HFFc6 (cell line): ENCODE measurements at regions not wholly inside any gene's neighbourhood (a gene's known extent, or its start where the extent isn't known, plus 50 kb on each side); places are given as distances from the start of the nearest gene placed in this dataset.

Source experiments
- DNase-seq: peaks from one replicate; pipeline ENCODE4 v3.0.0-alpha.2; 2018
- H3K27ac Mint-ChIP-seq: 2 replicates; pipeline ENCODE4 v1.8.0; 2020; ENCODE audit warnings: mild to moderate bottlenecking, mixed read lengths
- H3K27me3 Mint-ChIP-seq: 2 replicates; pipeline ENCODE4 v1.8.0; 2021; ENCODE audit warnings: mild to moderate bottlenecking, moderate library complexity, mixed read lengths; ENCODE audit not compliant: insufficient read depth
- H3K36me3 Mint-ChIP-seq: 2 replicates; pipeline ENCODE4 v1.8.0; 2021; ENCODE audit warnings: low read depth, mixed read lengths
- H3K4me1 Mint-ChIP-seq: 2 replicates; pipeline ENCODE4 v1.8.0; 2020; ENCODE audit warnings: low read depth, mixed read lengths
- H3K4me3 Mint-ChIP-seq: 2 replicates; pipeline ENCODE4 v1.8.0; 2020; ENCODE audit warnings: mild to moderate bottlenecking, moderate library complexity, mixed read lengths
- H3K9me3 Mint-ChIP-seq: 2 replicates; pipeline ENCODE4 v1.8.0; 2020; ENCODE audit warnings: mild to moderate bottlenecking, mixed read lengths
- TF ChIP-seq, protein P1 (sequence below): fragments of 200-600 bp; sonication (generic); IDR thresholded peaks from 2 replicates; pipeline ENCODE4 v1.5.0; 2021; ENCODE audit warnings: antibody characterized with exemption, mild to moderate bottlenecking

DNA sequence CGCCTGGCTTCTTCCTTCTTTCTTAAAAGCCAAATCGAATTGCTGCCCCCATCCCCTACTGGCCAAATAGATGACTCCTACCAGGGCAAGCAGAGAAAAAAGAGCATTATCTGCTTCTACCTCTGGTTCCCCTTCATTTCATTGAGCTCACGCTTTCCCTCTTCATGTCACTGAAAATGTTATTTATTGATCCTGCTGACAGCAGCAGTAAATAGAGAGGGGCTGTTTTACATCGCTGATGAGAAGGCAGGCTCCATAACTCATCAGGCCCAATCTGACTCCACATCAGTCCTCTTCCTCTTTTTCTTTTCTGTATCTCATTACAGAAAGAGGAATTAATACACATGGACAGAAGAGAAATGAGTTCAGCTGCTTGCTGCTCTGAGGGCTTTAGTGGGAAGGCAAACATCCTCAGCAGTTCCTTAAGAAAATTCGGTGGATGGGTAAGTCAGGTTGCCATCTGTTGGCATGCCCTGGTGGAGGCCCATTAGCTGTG is 904.1 kb downstream of the KCNMA1 start:
- Mint-ChIP-seq H3K4me1 (no peaks in the 10 kb centered on the region), H3K27ac (no peak overlapping the region)

DNA sequence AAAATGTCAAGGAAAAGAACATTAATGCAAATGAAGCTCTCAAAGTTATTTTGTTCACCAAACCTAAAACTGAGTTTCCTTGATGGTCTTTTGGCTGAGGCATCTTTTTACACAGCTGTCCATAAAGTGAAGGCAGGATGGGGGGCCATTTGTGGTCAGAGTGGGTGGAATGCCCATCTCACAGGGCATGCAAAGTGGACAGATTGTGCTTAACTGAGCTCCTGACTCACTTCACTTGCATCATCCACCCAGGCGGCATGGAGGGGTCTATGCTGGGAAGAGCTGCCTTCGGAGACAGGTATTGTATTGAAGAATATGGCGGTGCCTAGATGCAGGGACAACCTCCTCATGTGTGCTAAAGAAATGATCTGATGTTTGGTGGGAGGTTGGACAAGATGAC is 905.3 kb downstream of the KCNMA1 start:
- no peaks in the 10 kb centered on the region; the same call in 1 of the 2 replicates for H3K36me3 Mint-ChIP-seq
- H3K9me3 Mint-ChIP-seq: no peaks in the 10 kb centered on the region; the same call in 1 of the 2 replicates
- no peak for DNase-seq
- no peaks in the 10 kb centered on the region for H3K4me1 Mint-ChIP-seq
- H3K27ac Mint-ChIP-seq: no peak overlapping the region
- H3K27me3 Mint-ChIP-seq: peaks cover 4% of the 10 kb centered on the region; the same call in 1 of the 2 replicates
- no peak overlapping the region for H3K4me3 Mint-ChIP-seq
- TF ChIP-seq, protein P1, sequence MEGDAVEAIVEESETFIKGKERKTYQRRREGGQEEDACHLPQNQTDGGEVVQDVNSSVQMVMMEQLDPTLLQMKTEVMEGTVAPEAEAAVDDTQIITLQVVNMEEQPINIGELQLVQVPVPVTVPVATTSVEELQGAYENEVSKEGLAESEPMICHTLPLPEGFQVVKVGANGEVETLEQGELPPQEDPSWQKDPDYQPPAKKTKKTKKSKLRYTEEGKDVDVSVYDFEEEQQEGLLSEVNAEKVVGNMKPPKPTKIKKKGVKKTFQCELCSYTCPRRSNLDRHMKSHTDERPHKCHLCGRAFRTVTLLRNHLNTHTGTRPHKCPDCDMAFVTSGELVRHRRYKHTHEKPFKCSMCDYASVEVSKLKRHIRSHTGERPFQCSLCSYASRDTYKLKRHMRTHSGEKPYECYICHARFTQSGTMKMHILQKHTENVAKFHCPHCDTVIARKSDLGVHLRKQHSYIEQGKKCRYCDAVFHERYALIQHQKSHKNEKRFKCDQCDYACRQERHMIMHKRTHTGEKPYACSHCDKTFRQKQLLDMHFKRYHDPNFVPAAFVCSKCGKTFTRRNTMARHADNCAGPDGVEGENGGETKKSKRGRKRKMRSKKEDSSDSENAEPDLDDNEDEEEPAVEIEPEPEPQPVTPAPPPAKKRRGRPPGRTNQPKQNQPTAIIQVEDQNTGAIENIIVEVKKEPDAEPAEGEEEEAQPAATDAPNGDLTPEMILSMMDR: no peak

More for the DNA sequence above, 904.1 kb downstream of the KCNMA1 start:
- H3K4me3 Mint-ChIP-seq: no peak overlapping the region
- TF ChIP-seq, protein P1: no peak
- H3K36me3 Mint-ChIP-seq: no peaks in the 10 kb centered on the region; the same call in 1 of the 2 replicates
- H3K27me3 Mint-ChIP-seq: no peaks in the 10 kb centered on the region
- H3K9me3 Mint-ChIP-seq: no peaks in the 10 kb centered on the region; the same call in 1 of the 2 replicates
- no peak for DNase-seq

DNA sequence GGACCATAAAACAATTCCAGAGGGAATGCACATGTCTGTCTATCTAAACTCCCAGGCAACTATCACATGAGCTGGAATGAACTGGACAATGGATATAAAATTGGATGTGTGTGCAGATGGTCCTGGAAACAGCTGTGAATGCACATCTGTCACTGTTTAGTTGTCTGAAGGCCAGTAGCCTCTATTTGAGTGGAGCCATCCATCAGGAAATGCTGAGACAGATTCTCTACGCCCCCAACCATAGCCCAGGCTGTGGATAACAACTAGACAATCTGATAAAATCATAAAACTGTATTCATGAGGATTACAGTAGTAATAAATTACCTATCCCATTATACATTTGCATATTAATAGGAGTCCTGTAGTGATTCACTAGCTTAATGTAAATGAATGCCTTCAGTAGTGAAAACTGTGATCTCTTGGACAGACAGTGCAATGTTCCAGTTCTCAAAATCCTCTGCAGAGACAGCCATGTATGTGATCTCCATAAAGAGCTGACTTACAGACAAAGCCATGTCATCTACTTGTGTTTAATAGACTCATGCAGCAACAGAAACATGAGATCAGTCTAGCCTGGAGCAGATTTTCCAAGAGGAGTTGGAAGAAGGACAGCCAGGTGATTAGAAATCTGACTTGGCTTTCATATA is 907.6 kb downstream of the KCNMA1 start:
- Mint-ChIP-seq H3K36me3 (no peaks in the 10 kb centered on the region; the same call in 1 of the 2 replicates), H3K9me3 (no peaks in the 10 kb centered on the region; the same call in 1 of the 2 replicates), H3K27ac (no peak overlapping the region), H3K4me1 (no peaks in the 10 kb centered on the region), H3K27me3 (peaks cover 4% of the 10 kb centered on the region; the same call in 1 of the 2 replicates), H3K4me3 (no peak overlapping the region)
- TF ChIP-seq, protein P1: no peak
- no peak for DNase-seq

DNA sequence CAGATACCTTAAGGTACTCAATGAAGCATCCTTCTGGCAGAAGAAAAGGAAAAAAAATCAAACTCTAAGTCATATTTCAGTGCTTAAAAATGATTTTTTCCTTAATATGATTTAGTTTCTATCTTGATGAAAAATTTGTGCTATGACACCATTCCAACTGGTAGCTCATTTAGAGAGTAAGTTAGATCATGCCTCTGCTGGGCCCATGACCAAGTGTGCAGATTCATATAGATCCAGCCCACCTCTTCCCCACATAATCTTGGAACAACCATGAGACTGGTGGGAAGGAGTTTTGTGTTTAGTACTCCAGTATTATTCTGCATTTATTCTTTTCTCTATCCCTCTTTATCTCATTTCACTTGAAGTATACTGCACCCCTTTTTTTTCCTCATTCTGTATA is 908.3 kb downstream of the KCNMA1 start:
- no peaks in the 10 kb centered on the region; the same call in 1 of the 2 replicates for H3K9me3 Mint-ChIP-seq
- no peaks in the 10 kb centered on the region; the same call in 1 of the 2 replicates for H3K36me3 Mint-ChIP-seq
- H3K27me3 Mint-ChIP-seq: peaks cover 4% of the 10 kb centered on the region; the same call in 1 of the 2 replicates
- H3K4me3 Mint-ChIP-seq: no peak overlapping the region
- no peaks in the 10 kb centered on the region for H3K4me1 Mint-ChIP-seq
- TF ChIP-seq, protein P1: no peak
- DNase-seq: no peak
- no peak overlapping the region for H3K27ac Mint-ChIP-seq

DNA sequence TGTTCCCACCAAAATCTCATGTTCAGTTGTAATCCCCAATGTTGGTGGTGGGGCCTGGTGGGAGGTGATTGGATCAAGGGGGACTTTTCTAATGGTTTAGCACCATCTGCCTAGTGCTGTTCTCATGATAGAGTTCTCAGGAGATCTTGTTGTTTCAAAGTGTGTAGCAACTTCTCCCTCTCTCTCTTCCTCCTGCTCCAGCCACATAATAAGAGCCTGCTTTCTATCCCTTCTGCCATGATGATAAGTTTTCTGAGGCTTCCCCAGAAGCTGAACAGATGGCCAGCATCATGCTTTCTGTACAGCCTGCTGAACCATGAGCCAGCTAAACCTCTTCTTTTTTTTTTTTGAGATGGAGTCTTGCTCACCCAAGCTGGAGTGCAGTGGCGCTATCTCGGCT is 910.6 kb downstream of the KCNMA1 start:
- Mint-ChIP-seq H3K9me3 (no peaks in the 10 kb centered on the region; the same call in 1 of the 2 replicates), H3K27me3 (peaks cover 4% of the 10 kb centered on the region; the same call in 1 of the 2 replicates), H3K4me1 (no peaks in the 10 kb centered on the region), H3K27ac (no peak overlapping the region), H3K36me3 (no peaks in the 10 kb centered on the region), H3K4me3 (no peak overlapping the region)
- TF ChIP-seq, protein P1: no peak
- no peak for DNase-seq
